Kidney (tissue), 13 donors: ENCODE measurements at regions not wholly inside any gene's neighbourhood (a gene's known extent, or its start where the extent isn't known, plus 50 kb on each side); places are given as distances from the start of the nearest gene placed in this dataset.

ENCODE experiments used
- DNase-seq, 5 donors: peaks; one replicate each; pipeline ENCODE4 v3.0.0-alpha.2; 2013 to 2020
- FAIRE-seq: peaks from 2 replicates; lab custom pipeline; 2012; peaks lifted over from hg19 to GRCh38; lab: Jason Lieb, UNC
- H3K27ac ChIP-seq, 2 donors: one replicate each; pipeline ENCODE4 v1.7.0; 2013; ENCODE audit warnings: low read depth in 2 of 2, low read length in 2 of 2, inconsistent platforms in 1 of 2
- H3K27me3 ChIP-seq: one replicate; pipeline ENCODE4 v1.7.1; 2013; ENCODE audit warnings: low read length, inconsistent platforms; ENCODE audit not compliant: control insufficient read depth, insufficient read depth
- H3K36me3 ChIP-seq, 3 donors: one replicate each; pipeline versions ENCODE4 v1.7.0 to v1.7.1; 2013; ENCODE audit warnings: low read length in 3 of 3, control low read depth in 1 of 3, inconsistent platforms in 1 of 3; ENCODE audit not compliant: insufficient read depth in 3 of 3, control insufficient read depth in 2 of 3
- H3K4me1 ChIP-seq, 3 donors: one replicate each; pipeline versions ENCODE4 v1.7.0 to v1.7.1; 2013; ENCODE audit warnings: low read length in 3 of 3, inconsistent platforms in 1 of 3, low read depth in 1 of 3; ENCODE audit not compliant: control insufficient read depth in 2 of 3, insufficient read depth in 2 of 3
- H3K4me3 ChIP-seq, 3 donors: one replicate each; pipeline versions ENCODE4 v1.7.0 to v1.8.1; 2013; ENCODE audit warnings: low read length in 3 of 3, control low read depth in 1 of 3, inconsistent platforms in 1 of 3
- H3K9ac ChIP-seq, 3 donors: one replicate each; pipeline versions ENCODE4 v1.7.0 to v1.7.1; 2013; ENCODE audit warnings: low read length in 3 of 3, control low read depth in 1 of 3, inconsistent platforms in 1 of 3
- H3K9me3 ChIP-seq, 3 donors: one replicate each; pipeline versions ENCODE4 v1.7.0 to v1.7.1; 2013; ENCODE audit warnings: low read length in 3 of 3, control low read depth in 1 of 3, inconsistent platforms in 1 of 3; ENCODE audit not compliant: control insufficient read depth in 2 of 3, insufficient read depth in 1 of 3
- CTCF ChIP-seq: IDR thresholded peaks from 3 replicates; pipeline ENCODE4 v1.5.1; 2012; ENCODE audit warnings: mild to moderate bottlenecking, moderate library complexity, borderline replicate concordance; ENCODE audit not compliant: insufficient read depth; ENCODE audit errors: extremely low read depth
- intact Hi-C: fragments of 100-400 bp; cut with DNase I; formaldehyde crosslinking; loops from one replicate; pipeline ENCODE4 v1.11.1; 2022
- donor health status: control.
- donor health status: control.
- donor health status: control.
- donor health status: control.
- donor health status: control.
- donor health status: DM: yes; HTN: yes; CAD: no.
- donor health status: Normal renal cell carcinoma (clear cell type).

- Histone ChIP-seq H3K4me1 (no peaks in the 10 kb centered on the region), H3K27ac (no peak overlapping the region), H3K9me3 (no peaks in the 10 kb centered on the region), H3K9ac (no peak overlapping the region), H3K4me3 (no peak overlapping the region), H3K36me3 (no peaks in the 10 kb centered on the region), H3K27me3 (no peaks in the 10 kb centered on the region)
- no peak for TF ChIP-seq CTCF
- intact Hi-C loops = no loop called here
- FAIRE-seq (no peak), DNase-seq (no peak)
These were observed 1274.6 kb downstream of the BRD1 start for GRCh38 chr22:48553119-48553518.

GRCh38 chr22:48551716-48552268, 1275.9 kb downstream of the BRD1 start:
- intact Hi-C loops = no loop called here
- no peak for DNase-seq
- Histone ChIP-seq H3K9ac (no peak overlapping the region), H3K4me3 (no peak overlapping the region), H3K36me3 (no peaks in the 10 kb centered on the region), H3K27ac (no peak overlapping the region), H3K4me1 (no peaks in the 10 kb centered on the region), H3K9me3 (no peaks in the 10 kb centered on the region), H3K27me3 (no peaks in the 10 kb centered on the region)
- FAIRE-seq = no peak
- no peak for TF ChIP-seq CTCF

- no peak for TF ChIP-seq CTCF
- Histone ChIP-seq H3K9me3 (no peaks in the 10 kb centered on the region), H3K9ac (no peak overlapping the region), H3K4me1 (no peaks in the 10 kb centered on the region), H3K27ac (no peak overlapping the region), H3K4me3 (no peak overlapping the region), H3K36me3 (no peaks in the 10 kb centered on the region), H3K27me3 (no peaks in the 10 kb centered on the region)
- intact Hi-C loops = no loop called here
- DNase-seq (no peak), FAIRE-seq (no peak)
These were observed 1276.6 kb downstream of the BRD1 start for GRCh38 chr22:48551061-48551460.

- intact Hi-C loops = no loop called here
- Histone ChIP-seq H3K36me3 (no peaks in the 10 kb centered on the region), H3K27me3 (no peaks in the 10 kb centered on the region), H3K9me3 (no peaks in the 10 kb centered on the region), H3K9ac (no peak overlapping the region), H3K4me3 (no peak overlapping the region), H3K27ac (no peak overlapping the region), H3K4me1 (no peaks in the 10 kb centered on the region)
- FAIRE-seq (no peak), DNase-seq (no peak)
- no peak for TF ChIP-seq CTCF
These were observed 1279.3 kb downstream of the BRD1 start for GRCh38 chr22:48548391-48548790.
